ENCODE measurements at regions not wholly inside any gene's neighbourhood (a gene's known extent, or its start where the extent isn't known, plus 50 kb on each side); places are given as distances from the start of the nearest gene placed in this dataset.

DNA sequence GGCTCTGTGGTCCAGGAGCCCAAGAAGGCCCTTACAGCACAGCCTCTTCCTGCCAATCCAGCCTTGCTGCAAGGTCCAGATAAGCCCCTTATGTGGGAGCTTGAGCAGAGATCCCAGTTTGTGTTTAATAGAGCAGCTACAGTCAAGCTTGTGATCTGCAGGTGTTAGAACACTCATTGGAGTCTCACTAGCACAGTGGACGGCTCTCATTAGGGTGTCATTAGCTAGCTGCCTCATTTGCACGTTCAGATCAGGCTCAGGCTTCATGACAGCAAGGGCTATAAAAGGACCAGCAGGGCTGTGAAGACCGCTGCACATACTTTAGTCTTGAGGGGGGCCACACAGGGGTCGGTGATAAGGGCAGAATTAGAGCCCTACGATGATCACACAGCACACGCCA is 443.2 kb downstream of the RPS24 start:
- Mint-ChIP-seq H3K36me3 (no peaks in the 10 kb centered on the region), H3K27ac (no peak overlapping the region), H3K9me3 (no peaks in the 10 kb centered on the region), H3K27me3 (peaks cover 17 to 20% of the 10 kb centered on the region in 2 donors), H3K4me1 (no peaks in the 10 kb centered on the region), H3K4me3 (no peak overlapping the region)
- CTCF ChIA-PET, result no interaction called here
- no peak for ATAC-seq (replicated peaks in 1 of 4)
- DNase-seq, result no peak
- POLR2A ChIA-PET, result no interaction called here
- Histone ChIP-seq H3K4me1 (ENCODE audit: control insufficient read depth in 1 of 2, extremely low read depth in 1 of 2, insufficient read depth in 2 of 2, low read length in 2 of 2) (no peaks in the 10 kb centered on the region), H3K4me3 (ENCODE audit: control insufficient read depth in 1 of 2, extremely low read depth in 1 of 2, low read length in 1 of 2) (no peak overlapping the region), H3K9me3 (no peaks in the 10 kb centered on the region), H3K27ac (ENCODE audit: low read length) (no peak overlapping the region), H3K27me3 (replicated peaks in 1 of 2; ENCODE audit: control insufficient read depth in 2 of 2, extremely low read depth in 1 of 2, insufficient read depth in 2 of 2, low read length in 1 of 2) (peaks cover 0 to 8% of the 10 kb centered on the region in 2 experiments), H3K36me3 (ENCODE audit: control insufficient read depth in 2 of 2, extremely low read depth in 1 of 2, insufficient read depth in 1 of 2, low read length in 1 of 2) (no peaks in the 10 kb centered on the region)
- 67% methylated on average over 6 of the region's 6 CpGs for WGBS (ENCODE audit: insufficient coverage)

DNA sequence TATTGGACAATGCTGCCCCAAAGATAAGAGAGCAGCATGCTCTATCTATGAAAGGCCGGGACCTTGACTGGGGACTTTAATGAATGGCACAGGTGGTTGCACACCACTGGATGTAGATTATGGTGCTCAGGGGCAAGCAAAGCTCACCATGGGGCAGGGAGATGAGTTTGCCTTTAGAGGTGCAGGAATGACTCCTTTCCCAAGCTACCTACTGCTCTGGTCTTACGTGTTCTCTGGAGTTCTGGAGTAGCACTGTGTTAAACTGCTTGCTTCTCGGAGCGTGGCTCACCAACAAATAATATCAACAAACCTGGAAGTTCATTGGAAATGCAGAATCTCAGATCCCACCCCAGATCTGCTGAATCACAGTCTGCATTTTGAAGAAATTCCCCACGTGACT is 445.3 kb downstream of the RPS24 start:
- 68% methylated on average over 4 of the region's 5 CpGs for WGBS (ENCODE audit: insufficient coverage)
- no peak overlapping the region for H3K4me3 ChIP-seq (ENCODE audit: control insufficient read depth in 1 of 2, extremely low read depth in 1 of 2, low read length in 1 of 2)
- H3K36me3 ChIP-seq (ENCODE audit: control insufficient read depth in 2 of 2, extremely low read depth in 1 of 2, insufficient read depth in 1 of 2, low read length in 1 of 2), result no peaks in the 10 kb centered on the region

DNA sequence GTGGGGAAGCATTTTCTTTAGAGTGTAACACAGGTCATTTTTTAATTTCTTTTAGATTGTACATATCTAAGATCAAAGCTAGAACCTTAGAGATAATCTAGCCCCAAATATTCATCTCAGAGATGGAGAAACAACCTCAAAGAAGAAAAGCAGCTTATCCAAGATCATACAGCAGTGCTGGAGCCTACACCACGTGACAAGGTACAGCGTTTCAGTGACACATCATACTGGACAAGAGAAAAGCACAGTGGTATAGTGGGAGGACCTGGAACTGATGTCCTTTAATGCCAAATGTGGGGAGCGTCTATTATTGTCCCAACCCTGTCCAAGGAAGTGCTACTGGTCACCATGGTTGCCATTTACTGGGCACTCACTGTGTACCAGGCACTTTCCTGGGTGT is 445.8 kb downstream of the RPS24 start:
- Histone ChIP-seq H3K27me3 (replicated peaks in 1 of 2; ENCODE audit: control insufficient read depth in 2 of 2, extremely low read depth in 1 of 2, insufficient read depth in 2 of 2, low read length in 1 of 2) (peaks cover 3 to 12% of the 10 kb centered on the region in 2 experiments), H3K4me3 (ENCODE audit: control insufficient read depth in 1 of 2, extremely low read depth in 1 of 2, low read length in 1 of 2) (no peak overlapping the region), H3K4me1 (ENCODE audit: control insufficient read depth in 1 of 2, extremely low read depth in 1 of 2, insufficient read depth in 2 of 2, low read length in 2 of 2) (no peaks in the 10 kb centered on the region), H3K36me3 (ENCODE audit: control insufficient read depth in 2 of 2, extremely low read depth in 1 of 2, insufficient read depth in 1 of 2, low read length in 1 of 2) (no peaks in the 10 kb centered on the region), H3K9me3 (no peaks in the 10 kb centered on the region), H3K27ac (ENCODE audit: low read length) (no peak overlapping the region)
- no peaks in the 10 kb centered on the region for H3K9me3 Mint-ChIP-seq
- POLR2A ChIA-PET, result no interaction called here
- WGBS (ENCODE audit: insufficient coverage), result 29% methylated on average over 1 of the region's 3 CpGs
- peaks cover 17 to 24% of the 10 kb centered on the region in 2 donors for H3K27me3 Mint-ChIP-seq
- DNase-seq (no peak), ATAC-seq (replicated peaks in 1 of 4) (no peak)
- no peak overlapping the region for H3K4me3 Mint-ChIP-seq
- H3K36me3 Mint-ChIP-seq, result no peaks in the 10 kb centered on the region
- CTCF ChIA-PET, result no interaction called here
- no peak overlapping the region for H3K27ac Mint-ChIP-seq
- H3K4me1 Mint-ChIP-seq, result no peaks in the 10 kb centered on the region

More for the DNA sequence above, 445.3 kb downstream of the RPS24 start:
- Mint-ChIP-seq H3K27me3 (peaks cover 17 to 21% of the 10 kb centered on the region in 2 donors), H3K4me1 (no peaks in the 10 kb centered on the region), H3K27ac (no peak overlapping the region), H3K36me3 (no peaks in the 10 kb centered on the region), H3K9me3 (no peaks in the 10 kb centered on the region), H3K4me3 (no peak overlapping the region)
- H3K9me3 ChIP-seq, result no peaks in the 10 kb centered on the region
- ChIA-PET POLR2A (no interaction called here), CTCF (no interaction called here)
- DNase-seq, result no peak
- H3K4me1 ChIP-seq (ENCODE audit: control insufficient read depth in 1 of 2, extremely low read depth in 1 of 2, insufficient read depth in 2 of 2, low read length in 2 of 2), result no peaks in the 10 kb centered on the region
- no peak for ATAC-seq (replicated peaks in 1 of 4)
- H3K27me3 ChIP-seq (replicated peaks in 1 of 2; ENCODE audit: control insufficient read depth in 2 of 2, extremely low read depth in 1 of 2, insufficient read depth in 2 of 2, low read length in 1 of 2), result peaks cover 3 to 12% of the 10 kb centered on the region in 2 experiments
- H3K27ac ChIP-seq (ENCODE audit: low read length), result no peak overlapping the region

DNA sequence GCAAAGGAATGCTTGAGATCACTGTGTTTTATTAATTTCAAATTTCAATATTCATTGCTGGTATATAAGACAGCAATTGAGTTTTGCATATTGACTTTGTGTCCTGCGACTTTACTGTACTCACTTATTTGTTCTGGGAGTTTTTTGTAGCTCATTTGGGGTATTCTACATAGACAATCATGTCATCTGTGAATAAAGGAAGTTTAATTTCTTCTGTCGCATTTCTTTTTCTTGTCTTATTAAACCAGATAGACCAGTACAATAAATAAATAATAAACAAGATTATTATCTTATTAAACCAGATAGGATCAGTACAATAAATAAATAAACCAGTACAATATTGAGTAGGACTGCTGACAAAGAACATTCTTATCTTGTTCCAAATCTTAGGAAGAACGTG is 448.2 kb downstream of the RPS24 start:
- no CpG with 5 or more reads among the region's 3 CpGs for WGBS (ENCODE audit: insufficient coverage)
- no peak overlapping the region for H3K27ac ChIP-seq (ENCODE audit: low read length)
- no peaks in the 10 kb centered on the region for H3K4me1 ChIP-seq (ENCODE audit: control insufficient read depth in 1 of 2, extremely low read depth in 1 of 2, insufficient read depth in 2 of 2, low read length in 2 of 2)
- Mint-ChIP-seq H3K27ac (no peak overlapping the region), H3K27me3 (peaks cover 29% of the 10 kb centered on the region in 2 donors), H3K36me3 (no peaks in the 10 kb centered on the region), H3K9me3 (no peaks in the 10 kb centered on the region), H3K4me1 (no peaks in the 10 kb centered on the region), H3K4me3 (no peak overlapping the region)
- ChIA-PET CTCF (no interaction called here), POLR2A (no interaction called here)
- no peaks in the 10 kb centered on the region for H3K9me3 ChIP-seq
- no peak for DNase-seq
- peaks cover 3 to 12% of the 10 kb centered on the region in 2 experiments for H3K27me3 ChIP-seq (replicated peaks in 1 of 2; ENCODE audit: control insufficient read depth in 2 of 2, extremely low read depth in 1 of 2, insufficient read depth in 2 of 2, low read length in 1 of 2)
- no peaks in the 10 kb centered on the region for H3K36me3 ChIP-seq (ENCODE audit: control insufficient read depth in 2 of 2, extremely low read depth in 1 of 2, insufficient read depth in 1 of 2, low read length in 1 of 2)
- ATAC-seq (replicated peaks in 1 of 4), result no peak
- no peak overlapping the region for H3K4me3 ChIP-seq (ENCODE audit: control insufficient read depth in 1 of 2, extremely low read depth in 1 of 2, low read length in 1 of 2)

DNA sequence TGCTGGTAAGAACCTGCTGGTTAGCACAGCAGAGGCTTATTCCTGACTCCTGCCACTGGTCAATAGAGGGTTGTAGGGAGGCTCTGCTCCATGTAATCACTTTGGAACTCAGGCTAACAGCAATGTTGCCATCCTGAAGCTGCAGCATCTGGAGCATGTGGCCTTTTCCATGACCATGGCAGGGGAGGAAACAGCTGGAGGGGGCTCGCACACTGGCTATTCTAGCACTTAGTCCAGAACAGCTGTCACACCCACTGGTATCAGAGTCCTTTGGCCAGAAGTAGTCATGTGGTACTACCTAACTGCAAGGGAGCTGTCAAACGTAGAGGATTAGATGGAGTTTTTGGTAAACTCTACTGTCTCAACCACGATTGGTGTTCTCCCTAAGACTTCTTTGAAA is 450.0 kb downstream of the RPS24 start:
- ATAC-seq (replicated peaks in 1 of 4) (no peak), DNase-seq (no peak)
- ChIA-PET CTCF (no interaction called here), POLR2A (no interaction called here)
- H3K27me3 ChIP-seq (replicated peaks in 1 of 2; ENCODE audit: control insufficient read depth in 2 of 2, extremely low read depth in 1 of 2, insufficient read depth in 2 of 2, low read length in 1 of 2), result peaks cover 3 to 6% of the 10 kb centered on the region in 2 experiments
- H3K4me1 Mint-ChIP-seq, result no peaks in the 10 kb centered on the region
- H3K27ac Mint-ChIP-seq, result no peak overlapping the region
- H3K9me3 Mint-ChIP-seq, result peaks cover 0 to 3% (median 0%) of the 10 kb centered on the region in 3 donors
- no peaks in the 10 kb centered on the region for H3K36me3 ChIP-seq (ENCODE audit: control insufficient read depth in 2 of 2, extremely low read depth in 1 of 2, insufficient read depth in 1 of 2, low read length in 1 of 2)
- no peaks in the 10 kb centered on the region for H3K4me1 ChIP-seq (ENCODE audit: control insufficient read depth in 1 of 2, extremely low read depth in 1 of 2, insufficient read depth in 2 of 2, low read length in 2 of 2)
- H3K27me3 Mint-ChIP-seq, result peaks cover 30 to 31% of the 10 kb centered on the region in 2 donors
- no peaks in the 10 kb centered on the region for H3K9me3 ChIP-seq
- H3K4me3 ChIP-seq (ENCODE audit: control insufficient read depth in 1 of 2, extremely low read depth in 1 of 2, low read length in 1 of 2), result no peak overlapping the region
- no peaks in the 10 kb centered on the region for H3K36me3 Mint-ChIP-seq
- no peak overlapping the region for H3K27ac ChIP-seq (ENCODE audit: low read length)
- 57% methylated on average over 1 of the region's 3 CpGs for WGBS (ENCODE audit: insufficient coverage)
- no peak overlapping the region for H3K4me3 Mint-ChIP-seq

DNA sequence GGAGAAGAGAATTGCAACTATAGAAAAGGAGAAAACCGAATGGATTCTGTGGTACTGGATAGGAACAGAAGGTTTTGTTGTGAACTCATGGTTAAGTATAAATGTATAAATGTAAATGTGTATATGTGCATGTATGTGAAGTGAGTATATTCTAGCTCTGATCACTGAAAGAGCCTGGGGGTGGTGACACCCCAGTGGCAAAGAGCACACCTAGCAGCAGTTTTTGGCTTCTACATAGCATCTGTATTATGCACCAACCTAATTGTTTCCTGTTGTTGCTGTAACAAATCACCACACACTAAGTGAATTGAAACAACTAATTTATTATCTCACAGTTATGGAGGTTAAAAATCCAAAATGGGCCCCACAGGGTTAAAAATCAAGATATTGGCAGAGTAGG is 455.4 kb downstream of the RPS24 start:
- 14% methylated on average over 1 of the region's 1 CpG for WGBS (ENCODE audit: insufficient coverage)
- Histone ChIP-seq H3K9me3 (no peaks in the 10 kb centered on the region), H3K27me3 (replicated peaks in 1 of 2; ENCODE audit: control insufficient read depth in 2 of 2, extremely low read depth in 1 of 2, insufficient read depth in 2 of 2, low read length in 1 of 2) (peaks cover 0 to 11% of the 10 kb centered on the region in 2 experiments), H3K36me3 (ENCODE audit: control insufficient read depth in 2 of 2, extremely low read depth in 1 of 2, insufficient read depth in 1 of 2, low read length in 1 of 2) (no peaks in the 10 kb centered on the region), H3K27ac (ENCODE audit: low read length) (no peak overlapping the region), H3K4me1 (ENCODE audit: control insufficient read depth in 1 of 2, extremely low read depth in 1 of 2, insufficient read depth in 2 of 2, low read length in 2 of 2) (no peaks in the 10 kb centered on the region), H3K4me3 (ENCODE audit: control insufficient read depth in 1 of 2, extremely low read depth in 1 of 2, low read length in 1 of 2) (no peak overlapping the region)
- CTCF ChIA-PET, result no interaction called here
- Mint-ChIP-seq H3K27me3 (peaks cover 37 to 40% of the 10 kb centered on the region in 2 donors), H3K4me1 (no peaks in the 10 kb centered on the region), H3K36me3 (no peaks in the 10 kb centered on the region), H3K27ac (no peak overlapping the region), H3K4me3 (no peak overlapping the region), H3K9me3 (peaks cover 12 to 34% (median 13%) of the 10 kb centered on the region in 3 donors)
- ATAC-seq (replicated peaks in 1 of 4) (no peak), DNase-seq (no peak)
- POLR2A ChIA-PET, result no interaction called here

DNA sequence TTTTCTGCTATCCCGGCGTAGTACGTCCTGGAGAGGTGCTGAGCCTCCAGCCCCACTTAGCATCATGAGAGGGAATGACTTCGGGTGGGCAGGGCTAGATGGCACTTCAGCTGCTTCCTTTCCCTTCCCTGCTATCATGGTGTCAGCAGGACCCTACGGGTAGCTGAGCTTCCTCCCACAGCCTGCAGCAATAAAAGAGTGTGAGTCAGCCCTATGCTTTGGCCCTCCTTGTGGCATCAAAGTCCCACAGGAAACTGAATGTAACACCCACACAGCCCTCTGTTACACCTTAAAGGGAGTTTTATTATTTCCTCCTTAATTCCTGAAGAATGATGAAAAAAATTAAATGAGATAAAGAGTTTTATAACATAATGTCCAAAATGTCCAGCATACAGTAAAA is 458.1 kb downstream of the RPS24 start:
- Mint-ChIP-seq H3K9me3 (peaks cover 12 to 34% (median 13%) of the 10 kb centered on the region in 3 donors), H3K27ac (no peak overlapping the region), H3K27me3 (peaks cover 25 to 29% of the 10 kb centered on the region in 2 donors), H3K36me3 (no peaks in the 10 kb centered on the region), H3K4me3 (no peak overlapping the region), H3K4me1 (no peaks in the 10 kb centered on the region)
- ChIA-PET CTCF (no interaction called here), POLR2A (no interaction called here)
- Histone ChIP-seq H3K27ac (ENCODE audit: low read length) (no peak overlapping the region), H3K36me3 (ENCODE audit: control insufficient read depth in 2 of 2, extremely low read depth in 1 of 2, insufficient read depth in 1 of 2, low read length in 1 of 2) (no peaks in the 10 kb centered on the region), H3K4me1 (ENCODE audit: control insufficient read depth in 1 of 2, extremely low read depth in 1 of 2, insufficient read depth in 2 of 2, low read length in 2 of 2) (no peaks in the 10 kb centered on the region), H3K4me3 (ENCODE audit: control insufficient read depth in 1 of 2, extremely low read depth in 1 of 2, low read length in 1 of 2) (no peak overlapping the region), H3K27me3 (replicated peaks in 1 of 2; ENCODE audit: control insufficient read depth in 2 of 2, extremely low read depth in 1 of 2, insufficient read depth in 2 of 2, low read length in 1 of 2) (peaks cover 0 to 8% of the 10 kb centered on the region in 2 experiments), H3K9me3 (no peaks in the 10 kb centered on the region)
- 30% methylated on average over 2 of the region's 5 CpGs for WGBS (ENCODE audit: insufficient coverage)
- DNase-seq, result no peak
- ATAC-seq (replicated peaks in 1 of 4), result no peak

Measured in T-cell (primary cell).